Astrocyte (in vitro differentiated cells and primary cell): ENCODE measurements at regions not wholly inside any gene's neighbourhood (a gene's known extent, or its start where the extent isn't known, plus 50 kb on each side); places are given as distances from the start of the nearest gene placed in this dataset.

Experiments
- DNase-seq: peaks from one replicate; pipeline ENCODE4 v3.0.0-alpha.2; 2010; ENCODE audit warnings: low read depth
- FAIRE-seq: peaks from 2 replicates; lab custom pipeline; 2011; peaks lifted over from hg19 to GRCh38; lab: Jason Lieb, UNC
- H2AFZ ChIP-seq: 2 replicates; pipeline ENCODE4 v1.6.0; 2012; ENCODE audit warnings: low read depth, low read length, inconsistent platforms
- H3K27ac ChIP-seq: 2 replicates; pipeline ENCODE4 v1.5.1; 2011; ENCODE audit warnings: low read depth, low read length, inconsistent platforms
- H3K27me3 ChIP-seq: 2 replicates; pipeline ENCODE4 v1.6.0; 2011; ENCODE audit warnings: low read length, inconsistent platforms; ENCODE audit not compliant: insufficient read depth
- H3K36me3 ChIP-seq: 2 replicates; pipeline ENCODE4 v1.5.1; 2011; ENCODE audit warnings: low read length, inconsistent platforms; ENCODE audit not compliant: insufficient read depth
- H3K4me1 ChIP-seq: 2 replicates; pipeline ENCODE4 v1.5.1; 2011; ENCODE audit warnings: low read length, inconsistent platforms; ENCODE audit not compliant: insufficient read depth
- H3K4me2 ChIP-seq: 2 replicates; pipeline ENCODE4 v1.6.0; 2012; ENCODE audit warnings: low read length, inconsistent platforms
- H3K4me3 ChIP-seq: 2 replicates; pipeline ENCODE4 v1.5.1; 2011; ENCODE audit warnings: low read depth, mild to moderate bottlenecking, low read length, inconsistent platforms; ENCODE audit not compliant: insufficient read depth
- H3K79me2 ChIP-seq: 2 replicates; pipeline ENCODE4 v1.6.0; 2012; ENCODE audit warnings: mild to moderate bottlenecking, low read length, inconsistent platforms; ENCODE audit not compliant: insufficient read depth
- H3K9ac ChIP-seq: 2 replicates; pipeline ENCODE4 v1.6.0; 2012; ENCODE audit warnings: mild to moderate bottlenecking, low read length, inconsistent platforms
- H3K9me3 ChIP-seq: 2 replicates; pipeline ENCODE4 v1.5.1; 2012; ENCODE audit warnings: low read depth, mild to moderate bottlenecking, low read length, inconsistent platforms; ENCODE audit not compliant: insufficient read depth
- H4K20me1 ChIP-seq: 2 replicates; pipeline ENCODE4 v1.6.0; 2012; ENCODE audit warnings: low read length, inconsistent platforms; ENCODE audit not compliant: insufficient read depth
- H3K27ac Mint-ChIP-seq: one replicate; pipeline ENCODE4 v1.8.0; 2021; ENCODE audit warnings: mild to moderate bottlenecking, mixed read lengths; ENCODE audit not compliant: unreplicated experiment
- H3K27me3 Mint-ChIP-seq: one replicate; pipeline ENCODE4 v1.8.0; 2021; ENCODE audit warnings: low read depth, mixed read lengths; ENCODE audit not compliant: unreplicated experiment
- H3K36me3 Mint-ChIP-seq: one replicate; pipeline ENCODE4 v1.8.0; 2021; ENCODE audit warnings: low read depth, mixed read lengths; ENCODE audit not compliant: unreplicated experiment
- H3K4me1 Mint-ChIP-seq: one replicate; pipeline ENCODE4 v1.8.0; 2021; ENCODE audit warnings: low read depth, mixed read lengths; ENCODE audit not compliant: unreplicated experiment
- H3K4me3 Mint-ChIP-seq: one replicate; pipeline ENCODE4 v1.8.0; 2021; ENCODE audit warnings: mild to moderate bottlenecking, moderate library complexity, mixed read lengths; ENCODE audit not compliant: unreplicated experiment
- H3K9me3 Mint-ChIP-seq: one replicate; pipeline ENCODE4 v1.8.0; 2021; ENCODE audit warnings: mild to moderate bottlenecking, mixed read lengths; ENCODE audit not compliant: unreplicated experiment
- CTCF ChIP-seq: IDR thresholded peaks from 2 replicates; pipeline ENCODE4 v1.5.1; 2011; ENCODE audit warnings: low read depth, mild to moderate bottlenecking, inconsistent platforms, low read length, moderate library complexity; ENCODE audit not compliant: insufficient read depth
- EZH2 ChIP-seq: IDR thresholded peaks from 2 replicates; pipeline ENCODE4 v1.6.1; 2012; ENCODE audit warnings: mild to moderate bottlenecking, low read length, inconsistent platforms; ENCODE audit not compliant: insufficient read depth

GRCh38 chr17:33667671-33668070 is 374.6 kb upstream of the ASIC2 start:
- H3K79me2 ChIP-seq = no peaks in the 10 kb centered on the region
- Mint-ChIP-seq H3K27me3 (peaks cover 22% of the 10 kb centered on the region), H3K4me3 (no peak overlapping the region), H3K36me3 (no peaks in the 10 kb centered on the region), H3K9me3 (peaks cover 1% of the 10 kb centered on the region), H3K27ac (no peak overlapping the region), H3K4me1 (no peaks in the 10 kb centered on the region)
- TF ChIP-seq CTCF = no peak
- no peak for TF ChIP-seq EZH2
- H3K27me3 ChIP-seq = no peaks in the 10 kb centered on the region
- H2AFZ ChIP-seq = no peak overlapping the region
- no peaks in the 10 kb centered on the region for H4K20me1 ChIP-seq
- H3K4me3 ChIP-seq = no peak overlapping the region
- FAIRE-seq (no peak), DNase-seq (no peak)
- no peak overlapping the region for H3K27ac ChIP-seq
- H3K4me2 ChIP-seq = no peak overlapping the region
- no peaks in the 10 kb centered on the region for H3K36me3 ChIP-seq
- H3K9ac ChIP-seq = no peak overlapping the region
- H3K9me3 ChIP-seq = no peaks in the 10 kb centered on the region
- no peaks in the 10 kb centered on the region for H3K4me1 ChIP-seq

- TF ChIP-seq CTCF (no peak), EZH2 (no peak)
- H3K36me3 ChIP-seq = no peaks in the 10 kb centered on the region
- H3K27ac ChIP-seq = no peak overlapping the region
- no peaks in the 10 kb centered on the region for H3K27me3 ChIP-seq
- H3K79me2 ChIP-seq = no peaks in the 10 kb centered on the region
- no peak overlapping the region for H3K27ac Mint-ChIP-seq
- no peaks in the 10 kb centered on the region for H3K4me1 Mint-ChIP-seq
- no peak overlapping the region for H3K9ac ChIP-seq
- peaks cover 30% of the 10 kb centered on the region for H3K27me3 Mint-ChIP-seq
- H3K4me3 Mint-ChIP-seq = no peak overlapping the region
- peaks cover 1% of the 10 kb centered on the region for H3K9me3 Mint-ChIP-seq
- H3K36me3 Mint-ChIP-seq = no peaks in the 10 kb centered on the region
- no peaks in the 10 kb centered on the region for H3K4me1 ChIP-seq
- no peak for FAIRE-seq
- H3K9me3 ChIP-seq = no peaks in the 10 kb centered on the region
- no peak for DNase-seq
- no peak overlapping the region for H3K4me3 ChIP-seq
- no peaks in the 10 kb centered on the region for H4K20me1 ChIP-seq
- H2AFZ ChIP-seq = no peak overlapping the region
- H3K4me2 ChIP-seq = no peak overlapping the region
Measured at GRCh38 chr17:33668516-33668915, 375.4 kb upstream of the ASIC2 start.

GRCh38 chr17:33671491-33671890 is 378.4 kb upstream of the ASIC2 start:
- H3K9ac ChIP-seq = no peak overlapping the region
- FAIRE-seq = no peak
- Mint-ChIP-seq H3K4me1 (no peaks in the 10 kb centered on the region), H3K27ac (no peak overlapping the region), H3K27me3 (peaks cover 31% of the 10 kb centered on the region), H3K9me3 (peaks cover 1% of the 10 kb centered on the region), H3K4me3 (no peak overlapping the region), H3K36me3 (no peaks in the 10 kb centered on the region)
- H2AFZ ChIP-seq = no peak overlapping the region
- no peak for TF ChIP-seq CTCF
- TF ChIP-seq EZH2 = no peak
- no peaks in the 10 kb centered on the region for H3K27me3 ChIP-seq
- no peak overlapping the region for H3K27ac ChIP-seq
- H3K4me3 ChIP-seq = no peak overlapping the region
- no peak for DNase-seq
- H3K9me3 ChIP-seq = no peaks in the 10 kb centered on the region
- H3K36me3 ChIP-seq = no peaks in the 10 kb centered on the region
- H3K79me2 ChIP-seq = no peaks in the 10 kb centered on the region
- no peaks in the 10 kb centered on the region for H3K4me1 ChIP-seq
- no peak overlapping the region for H3K4me2 ChIP-seq
- no peaks in the 10 kb centered on the region for H4K20me1 ChIP-seq
